ENCODE measurements at regions not wholly inside any gene's neighbourhood (a gene's known extent, or its start where the extent isn't known, plus 50 kb on each side); places are given as distances from the start of the nearest gene placed in this dataset.

DNA sequence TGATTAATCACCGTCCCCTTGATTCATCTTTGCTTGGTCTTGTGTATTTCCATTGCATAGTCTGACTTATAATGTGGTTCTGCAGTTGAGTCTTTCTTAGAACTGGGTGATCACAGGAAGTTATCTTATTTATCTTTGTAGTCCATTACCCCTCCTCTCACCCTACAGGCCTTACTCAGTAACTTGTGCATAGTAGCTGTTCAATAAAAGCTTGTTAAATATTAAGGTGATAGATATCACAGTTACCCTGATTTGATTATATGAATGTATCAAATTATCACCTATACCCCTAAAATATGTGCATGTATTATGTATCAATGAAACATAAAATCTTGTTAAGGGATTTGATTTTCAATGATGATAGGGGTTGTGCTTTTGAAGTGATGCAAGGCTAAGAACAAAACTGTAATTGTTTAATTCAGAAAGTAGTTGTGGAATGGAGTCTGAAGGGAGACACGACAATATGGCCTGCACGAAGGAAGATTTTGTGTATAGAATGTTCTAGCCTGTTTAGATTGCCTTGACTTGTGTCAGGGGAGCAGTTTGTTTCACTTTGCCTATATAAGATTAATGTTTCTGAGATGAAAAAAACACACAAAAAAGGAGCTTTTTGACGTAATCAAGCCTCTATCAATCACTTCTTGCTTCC, 132.4 kb upstream of the LIMCH1 start:
- TF ChIP-seq, protein P1, sequence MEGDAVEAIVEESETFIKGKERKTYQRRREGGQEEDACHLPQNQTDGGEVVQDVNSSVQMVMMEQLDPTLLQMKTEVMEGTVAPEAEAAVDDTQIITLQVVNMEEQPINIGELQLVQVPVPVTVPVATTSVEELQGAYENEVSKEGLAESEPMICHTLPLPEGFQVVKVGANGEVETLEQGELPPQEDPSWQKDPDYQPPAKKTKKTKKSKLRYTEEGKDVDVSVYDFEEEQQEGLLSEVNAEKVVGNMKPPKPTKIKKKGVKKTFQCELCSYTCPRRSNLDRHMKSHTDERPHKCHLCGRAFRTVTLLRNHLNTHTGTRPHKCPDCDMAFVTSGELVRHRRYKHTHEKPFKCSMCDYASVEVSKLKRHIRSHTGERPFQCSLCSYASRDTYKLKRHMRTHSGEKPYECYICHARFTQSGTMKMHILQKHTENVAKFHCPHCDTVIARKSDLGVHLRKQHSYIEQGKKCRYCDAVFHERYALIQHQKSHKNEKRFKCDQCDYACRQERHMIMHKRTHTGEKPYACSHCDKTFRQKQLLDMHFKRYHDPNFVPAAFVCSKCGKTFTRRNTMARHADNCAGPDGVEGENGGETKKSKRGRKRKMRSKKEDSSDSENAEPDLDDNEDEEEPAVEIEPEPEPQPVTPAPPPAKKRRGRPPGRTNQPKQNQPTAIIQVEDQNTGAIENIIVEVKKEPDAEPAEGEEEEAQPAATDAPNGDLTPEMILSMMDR (IDR thresholded peaks at IDR 0.05; ENCODE audit: low read depth, low read length), result no peak
- no peak for TF ChIP-seq EZH2phosphoT487 (IDR thresholded peaks at IDR 0.05; ENCODE audit: low read depth)

Measured in OCI-LY3 (cell line).